MM.1S (cell line): ENCODE measurements at regions not wholly inside any gene's neighbourhood (a gene's known extent, or its start where the extent isn't known, plus 50 kb on each side); places are given as distances from the start of the nearest gene placed in this dataset.

ENCODE experiments used
- CTCF ChIP-seq: fragments of 300-600 bp; sonication (generic); IDR thresholded peaks from 2 replicates; pipeline ENCODE4 v1.5.1; 2016; ENCODE audit warnings: antibody characterized with exemption, low read length, mixed read lengths
- EZH2 ChIP-seq: fragments of 300-600 bp; sonication (generic); optimal IDR thresholded peaks from 2 replicates; pipeline ENCODE3; 2017; ENCODE audit warnings: low read depth, mild to moderate bottlenecking, antibody characterized with exemption, low read length, mixed read lengths
- EZH2phosphoT487 ChIP-seq: fragments of 300-600 bp; sonication (generic); IDR thresholded peaks from 2 replicates; pipeline ENCODE4 v1.6.1; 2018; ENCODE audit warnings: antibody characterized with exemption, low read length

DNA sequence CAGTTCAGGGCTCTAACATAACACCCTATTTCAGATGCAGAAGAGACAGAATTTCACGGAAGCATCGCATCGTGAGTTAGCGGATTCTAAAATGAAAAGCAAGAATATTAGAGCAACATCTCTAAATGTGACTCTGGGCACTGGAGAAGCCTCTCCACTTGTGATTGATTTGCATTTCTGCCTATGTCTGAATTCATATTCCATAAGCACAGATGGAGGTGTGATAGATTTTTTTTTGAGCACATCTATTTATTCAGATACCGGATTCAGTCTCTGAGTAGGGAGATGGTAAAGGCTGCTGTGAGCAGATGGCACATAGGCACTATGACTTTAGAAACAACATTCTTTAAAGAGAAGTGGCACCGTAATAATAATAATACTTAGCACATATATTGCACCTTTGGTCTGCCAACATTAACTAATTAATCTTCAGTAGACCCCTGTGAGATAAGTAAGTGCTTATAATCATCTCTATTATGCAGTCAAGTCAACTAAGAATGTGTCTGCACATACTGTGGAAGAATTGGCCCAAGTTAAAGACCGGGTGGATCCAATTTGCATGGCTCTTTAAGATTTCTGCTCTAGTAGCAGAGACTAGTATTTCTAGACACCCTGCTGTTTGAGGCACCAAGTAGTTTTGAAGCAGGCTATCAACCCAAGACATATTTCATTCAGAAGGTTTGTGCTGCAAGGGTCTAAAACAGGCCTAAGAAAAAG is 685.0 kb downstream of the CETN3 start:
- TF ChIP-seq CTCF (no peak), EZH2phosphoT487 (no peak), EZH2 (no peak)
